ENCODE measurements at regions not wholly inside any gene's neighbourhood (a gene's known extent, or its start where the extent isn't known, plus 50 kb on each side); places are given as distances from the start of the nearest gene placed in this dataset.
"Not testable (repeated sequence)": the region's sequence is repeated elsewhere in the genome, so short reads cannot be mapped to it uniquely, and the experiment has no call there.

DNA sequence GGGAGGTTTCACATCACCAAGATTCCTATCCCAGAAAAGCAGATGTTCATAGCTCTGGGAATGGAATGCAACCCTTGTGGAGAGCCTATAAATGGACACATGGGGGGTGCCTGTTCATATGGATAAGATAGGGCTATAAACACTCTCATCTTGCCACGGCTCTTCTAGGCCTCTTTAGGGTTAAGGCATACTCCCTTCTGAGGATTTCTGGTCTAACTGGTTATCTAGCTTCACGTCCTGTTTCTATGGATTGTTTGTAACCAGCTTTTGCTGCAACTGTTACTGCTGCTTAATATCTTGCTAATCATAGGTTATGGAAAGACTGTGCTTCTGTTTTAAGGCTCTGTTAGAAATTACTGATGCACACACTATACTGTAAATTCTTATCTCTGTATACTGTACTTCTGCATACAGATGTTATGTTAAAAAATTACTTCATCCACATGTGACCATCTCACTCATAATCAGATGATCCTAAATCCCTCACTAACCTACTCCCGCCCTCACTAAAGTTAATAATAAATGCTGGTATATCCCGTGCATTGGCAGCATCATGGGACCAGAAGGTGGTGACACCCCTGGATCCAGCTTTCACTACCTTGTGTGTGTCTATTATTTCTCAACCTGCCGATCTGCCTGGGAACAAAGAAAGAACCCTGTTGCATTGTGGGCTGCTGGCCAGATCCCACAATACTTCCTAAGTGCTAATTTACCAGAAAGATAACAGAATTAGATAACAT lies 68.7 kb downstream of the PRKAB2 start:
- not testable (repeated sequence) for DNase-seq (ENCODE audit: low spot score)

DNA sequence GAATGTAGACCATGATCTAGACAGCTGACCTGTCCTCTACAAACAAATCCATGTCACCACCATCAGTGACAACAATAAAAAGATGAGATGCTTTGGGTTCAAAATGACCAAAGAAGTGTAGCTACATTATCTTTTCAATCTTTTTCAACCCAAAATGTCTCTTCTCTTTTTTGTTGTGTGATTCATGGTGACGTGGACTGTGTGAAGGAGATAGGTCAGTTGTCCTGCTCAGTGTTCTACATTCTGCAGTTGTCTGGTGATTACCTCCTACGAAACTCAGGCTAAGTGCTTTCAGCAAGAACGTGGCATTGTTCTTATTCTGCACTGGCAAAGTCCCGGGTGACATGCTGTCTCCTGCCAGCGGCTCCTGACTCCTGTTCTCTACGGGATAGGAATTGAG lies 73.1 kb downstream of the PRKAB2 start:
- no peak for DNase-seq (ENCODE audit: low spot score)

DNA sequence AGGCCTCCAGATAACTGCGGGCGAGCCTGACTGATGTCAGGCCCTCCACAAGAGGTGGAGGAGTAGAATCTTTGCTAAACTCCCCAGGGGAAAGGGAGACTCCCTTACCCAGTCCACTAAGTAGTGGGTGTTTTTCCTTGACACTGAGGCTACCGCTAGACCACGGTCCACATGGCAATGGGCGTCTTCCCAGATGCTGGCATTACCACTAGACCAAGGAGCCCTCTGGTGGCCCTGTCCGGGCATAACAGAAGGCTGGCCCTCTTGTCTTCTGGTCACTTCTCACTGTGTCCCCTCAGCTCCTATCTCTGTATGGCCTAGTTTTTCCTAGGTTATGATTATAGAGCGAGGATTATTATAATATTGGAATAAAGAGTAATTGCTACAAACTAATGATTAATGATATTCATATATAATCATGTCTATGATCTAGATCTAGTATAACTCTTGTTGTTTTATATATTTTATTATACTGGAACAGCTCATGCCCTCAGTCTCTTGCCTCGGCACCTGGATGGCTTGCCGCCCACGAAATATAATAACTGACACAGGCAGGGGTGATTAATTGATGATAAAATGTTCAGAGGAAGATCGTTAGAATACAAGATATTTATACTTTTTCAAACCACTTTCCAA lies 73.8 kb downstream of the PRKAB2 start:
- not testable (repeated sequence) for DNase-seq (ENCODE audit: low spot score)

DNA sequence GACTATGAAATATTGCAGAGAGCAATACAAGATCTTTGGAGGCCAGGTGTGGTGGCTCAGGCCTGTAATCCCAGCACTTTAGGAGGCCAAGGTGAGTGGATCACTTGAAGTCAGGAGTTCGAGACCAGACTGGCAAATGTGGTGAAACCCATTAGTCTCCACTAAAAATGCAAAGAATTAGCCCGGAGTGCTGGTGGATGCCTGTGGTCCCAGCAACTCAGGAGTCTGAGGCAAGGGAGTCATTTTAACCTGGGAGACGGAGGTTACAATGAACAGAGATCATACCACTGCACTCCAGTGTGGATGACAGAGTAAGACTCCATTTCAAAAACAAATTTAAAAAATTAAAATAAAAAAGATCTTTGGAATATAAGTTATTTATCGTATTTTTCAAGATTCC lies 76.6 kb downstream of the PRKAB2 start:
- DNase-seq (ENCODE audit: low spot score): no peak

DNA sequence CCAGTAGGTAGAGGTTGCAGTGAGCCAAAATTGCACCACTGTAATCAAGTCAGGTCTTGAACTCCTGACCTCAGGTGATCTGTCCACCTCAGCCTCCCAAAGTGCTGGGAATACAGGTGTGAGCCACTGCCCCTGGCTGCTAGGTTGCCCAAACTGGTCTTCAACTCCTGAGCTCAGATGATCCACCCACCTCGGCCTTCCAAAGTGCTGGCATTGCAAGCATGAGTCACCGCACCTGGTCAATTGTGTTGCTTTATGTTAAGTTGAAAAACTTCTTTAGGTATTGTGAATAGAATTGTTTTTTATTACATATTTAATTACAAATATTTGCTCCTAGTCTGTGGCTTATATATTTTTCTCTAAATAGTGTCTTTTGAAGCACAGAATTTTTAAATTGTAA lies 80.5 kb downstream of the PRKAB2 start:
- DNase-seq (ENCODE audit: low spot score): no peak

DNA sequence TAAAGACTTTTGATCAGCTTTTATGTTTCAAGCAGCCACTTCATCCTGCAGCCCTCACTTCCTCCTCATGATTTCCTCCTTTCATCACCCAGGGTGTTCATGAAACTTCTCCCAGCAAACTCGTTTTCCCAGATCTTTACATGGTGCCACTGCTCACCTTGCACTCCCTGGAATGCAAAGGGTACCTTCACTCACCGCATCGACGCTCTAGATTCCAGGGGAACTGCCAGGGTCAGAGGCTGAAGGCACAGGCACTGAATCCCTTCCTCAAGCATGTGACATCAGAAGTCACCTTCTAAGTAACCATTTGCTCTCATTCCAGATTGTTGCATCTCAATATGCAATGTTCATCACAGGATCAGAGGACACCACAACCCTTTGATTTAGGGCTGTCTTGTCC lies 82.8 kb downstream of the PRKAB2 start:
- no peak for DNase-seq (ENCODE audit: low spot score)

DNA sequence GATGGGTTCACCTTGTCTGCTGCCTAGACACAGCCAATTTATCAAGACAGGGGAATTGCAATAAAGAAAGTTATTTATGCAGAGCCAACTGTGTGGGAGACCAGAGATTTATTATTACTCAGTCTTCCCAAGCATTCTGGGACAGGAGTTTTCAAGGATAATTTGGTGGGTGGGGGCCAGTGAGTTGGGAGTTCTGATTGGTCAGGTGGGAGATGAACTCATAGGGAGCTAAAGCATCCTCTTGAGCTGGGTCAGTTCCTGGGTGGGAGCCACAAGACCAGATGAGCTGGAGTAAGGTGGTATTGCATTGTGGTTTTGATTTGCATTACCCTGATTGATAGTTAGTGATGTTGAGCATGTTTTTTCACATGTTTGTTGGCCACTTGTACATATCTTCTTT lies 86.1 kb downstream of the PRKAB2 start:
- DNase-seq (ENCODE audit: low spot score): no peak

DNA sequence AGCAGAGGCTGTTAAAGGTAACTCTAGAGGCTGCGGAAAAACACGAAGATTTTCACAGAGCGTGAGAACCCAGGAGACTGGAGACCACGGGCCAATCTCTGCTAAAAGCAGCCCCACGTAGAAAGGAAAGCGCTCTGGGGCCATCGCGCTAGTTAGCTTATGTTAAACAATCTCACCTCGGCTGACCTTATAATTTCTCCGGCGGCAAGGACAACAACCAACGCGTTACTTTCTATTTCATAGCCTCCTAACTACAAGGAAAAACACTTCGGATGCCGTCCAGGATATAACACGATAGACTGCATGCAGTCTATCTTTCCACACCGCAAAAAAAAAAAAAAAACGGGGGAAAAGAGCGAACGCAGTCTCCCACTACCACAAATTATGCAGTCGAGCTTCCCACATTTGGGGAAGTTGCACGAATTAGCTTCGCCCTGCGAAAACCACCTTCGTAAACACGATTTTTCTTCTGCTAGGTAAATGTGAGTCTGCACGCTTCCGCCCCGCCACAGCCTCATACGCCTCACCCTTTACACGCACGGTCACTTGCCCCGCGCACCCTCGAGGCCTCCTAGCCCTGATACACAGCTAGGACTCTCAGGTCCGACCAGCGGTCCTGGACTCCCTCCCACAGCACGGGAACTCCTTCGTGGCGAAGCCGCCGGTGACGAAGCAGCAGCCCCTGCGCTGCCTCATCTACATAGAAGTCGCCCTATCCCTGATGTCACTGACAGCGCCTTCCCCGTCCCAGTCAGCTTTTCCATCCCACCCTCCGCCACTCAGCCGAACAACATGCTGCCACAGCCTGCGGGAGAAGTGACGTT lies 87.8 kb downstream of the PRKAB2 start:
- peak; percentile 75 for DNase-seq (ENCODE audit: low spot score)

DNA sequence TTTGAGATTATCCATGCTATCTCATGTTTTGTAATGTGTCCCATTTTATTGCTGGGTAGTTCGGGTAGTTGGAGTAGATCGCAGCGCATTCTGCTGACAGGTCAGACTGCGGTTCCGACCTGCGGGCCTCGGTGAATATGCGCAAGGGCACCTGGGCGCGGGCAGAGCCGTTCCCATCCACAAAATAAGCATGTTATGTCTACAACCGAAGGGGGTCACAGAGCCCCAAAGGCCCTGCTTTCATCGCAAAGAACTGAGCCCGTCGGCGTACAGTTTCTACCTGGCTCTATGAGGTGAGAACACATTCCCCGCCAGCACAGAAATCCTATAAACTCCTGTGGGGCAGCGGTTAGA lies 88.4 kb downstream of the PRKAB2 start:
- no peak for DNase-seq (ENCODE audit: low spot score)

DNA sequence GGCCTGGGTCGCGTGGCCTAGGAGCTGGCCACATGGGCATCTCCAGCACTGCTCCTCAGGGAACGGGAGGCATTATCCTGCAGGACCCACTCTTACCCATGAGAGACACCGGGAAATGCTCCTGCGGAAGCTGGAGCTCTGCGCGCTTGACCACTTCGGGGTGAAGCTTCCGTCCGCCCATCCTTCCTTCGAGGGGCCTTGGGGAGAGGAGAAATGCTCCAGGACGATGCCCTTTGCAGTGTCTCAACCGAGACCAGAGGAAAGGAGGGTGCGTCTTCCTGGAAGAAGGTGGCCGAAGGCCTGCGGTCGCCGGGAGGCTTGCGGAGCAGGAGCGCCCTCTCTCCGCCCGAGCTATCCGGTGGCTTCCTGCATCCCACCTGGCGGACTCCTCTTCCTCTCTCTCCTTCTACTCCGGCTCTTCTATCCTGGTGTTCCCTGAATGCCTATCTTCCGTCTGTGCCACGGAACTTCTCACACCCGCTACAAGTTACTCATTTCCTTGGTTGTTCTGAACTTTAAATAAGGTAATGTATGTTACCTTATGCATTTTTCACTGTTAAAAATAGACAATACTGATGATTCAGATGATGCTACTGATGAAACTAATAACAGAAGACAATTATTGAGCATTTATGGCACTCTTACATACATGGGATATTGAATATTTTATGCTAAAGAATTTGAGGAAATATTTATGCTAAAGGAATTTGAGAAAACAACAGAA lies 91.4 kb downstream of the PRKAB2 start:
- DNase-seq (ENCODE audit: low spot score): no peak

DNA sequence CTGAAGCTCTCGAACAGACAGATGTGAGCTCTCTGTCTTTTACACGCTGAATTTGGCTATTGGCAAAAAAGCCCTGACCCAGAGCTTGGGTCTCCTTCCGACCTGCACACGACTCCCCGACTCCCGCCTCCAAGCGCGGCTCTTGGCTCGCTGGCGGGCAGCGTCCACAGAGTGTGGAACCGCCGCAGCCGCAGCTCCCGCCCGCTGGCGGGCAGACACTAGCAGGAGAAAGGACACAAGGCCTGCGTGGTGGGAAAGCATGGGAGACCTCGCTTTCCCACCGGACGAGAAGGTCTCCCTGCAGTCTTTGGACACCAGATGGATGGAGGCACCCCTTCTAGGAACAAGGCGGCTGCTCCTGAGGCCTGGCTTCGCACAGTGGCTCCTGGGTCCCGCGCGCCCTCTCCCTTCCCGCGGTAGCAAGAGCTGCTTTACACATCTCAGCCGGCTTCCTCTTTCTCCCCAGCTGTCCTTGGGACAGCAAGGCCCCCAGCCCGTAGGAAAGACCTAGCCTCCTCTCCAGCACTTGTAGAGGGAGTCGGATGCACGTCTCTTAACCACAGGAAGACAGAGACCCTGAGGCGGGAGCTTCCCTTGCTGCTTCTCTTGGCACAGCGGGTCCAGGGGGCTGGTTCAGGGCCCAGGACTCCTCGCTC lies 92.1 kb downstream of the PRKAB2 start:
- DNase-seq (ENCODE audit: low spot score): no peak

DNA sequence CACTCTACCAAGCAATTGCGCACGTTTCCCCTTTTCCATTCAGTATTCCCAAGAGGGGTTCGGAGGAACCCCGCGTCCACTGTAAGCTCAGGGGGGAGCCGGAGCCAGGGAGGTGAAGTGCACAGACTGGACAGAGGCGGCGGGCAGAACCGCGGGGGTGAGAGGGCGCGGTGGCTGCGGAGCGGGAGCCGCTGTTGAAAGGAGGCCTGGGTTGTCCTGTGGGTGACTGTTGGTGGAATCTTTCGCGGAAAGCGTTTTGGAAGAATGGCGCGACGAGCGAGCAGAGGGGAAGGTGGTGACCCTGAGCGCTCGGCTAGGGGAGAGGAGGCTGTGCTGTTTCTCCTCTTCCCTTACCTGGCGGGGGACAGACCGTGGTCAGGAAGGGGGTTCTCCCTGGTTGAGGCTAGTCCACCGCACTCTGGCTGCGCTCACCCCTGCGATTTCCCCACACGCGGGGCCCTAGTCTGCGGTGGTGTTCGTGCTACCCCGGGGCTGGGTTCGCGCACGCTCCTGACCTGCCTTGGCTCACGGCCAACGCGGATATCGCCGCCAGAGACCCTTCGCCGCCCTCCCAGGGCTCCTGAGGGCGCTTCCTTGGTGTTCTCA lies 92.8 kb downstream of the PRKAB2 start:
- DNase-seq (ENCODE audit: low spot score): no peak

DNA sequence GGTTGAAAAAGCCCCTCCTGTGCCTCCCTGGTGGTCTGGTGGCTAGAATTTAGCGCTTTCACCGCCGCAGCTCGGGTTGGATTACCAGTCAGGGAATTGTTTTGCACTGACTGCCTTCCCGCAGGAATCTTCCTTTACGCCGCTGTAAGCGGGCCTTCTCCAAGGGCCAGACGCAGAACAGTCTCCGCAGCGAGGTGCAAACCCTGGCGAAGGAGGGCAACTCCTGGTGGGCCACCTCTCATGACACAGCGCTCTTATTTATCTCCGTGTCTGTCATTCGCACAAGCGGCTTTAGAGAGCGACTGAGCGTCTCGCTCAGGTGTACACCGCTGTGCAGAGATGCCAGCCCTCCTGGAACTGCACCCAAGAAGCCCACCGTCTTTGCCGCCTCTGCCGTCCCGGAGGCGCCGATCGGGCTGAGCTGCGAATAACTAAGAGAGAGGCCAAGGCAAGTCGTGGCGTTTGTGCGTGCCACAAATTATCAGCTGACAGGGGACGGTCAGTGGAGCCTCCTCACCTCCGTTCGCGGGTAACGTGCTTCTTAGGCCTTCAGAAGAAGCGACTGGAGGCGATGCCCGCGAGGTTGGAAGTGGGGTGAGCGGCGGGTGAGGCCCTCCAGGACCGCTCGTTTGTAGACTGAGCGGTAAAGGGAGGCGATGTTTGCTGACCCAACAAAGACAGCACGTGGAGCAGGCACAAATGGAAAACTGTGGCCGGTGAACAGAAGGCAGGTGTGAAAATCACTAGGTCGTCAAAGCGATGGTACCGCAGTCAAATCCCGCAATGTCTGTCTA lies 93.5 kb downstream of the PRKAB2 start:
- DNase-seq (ENCODE audit: low spot score): no peak

DNA sequence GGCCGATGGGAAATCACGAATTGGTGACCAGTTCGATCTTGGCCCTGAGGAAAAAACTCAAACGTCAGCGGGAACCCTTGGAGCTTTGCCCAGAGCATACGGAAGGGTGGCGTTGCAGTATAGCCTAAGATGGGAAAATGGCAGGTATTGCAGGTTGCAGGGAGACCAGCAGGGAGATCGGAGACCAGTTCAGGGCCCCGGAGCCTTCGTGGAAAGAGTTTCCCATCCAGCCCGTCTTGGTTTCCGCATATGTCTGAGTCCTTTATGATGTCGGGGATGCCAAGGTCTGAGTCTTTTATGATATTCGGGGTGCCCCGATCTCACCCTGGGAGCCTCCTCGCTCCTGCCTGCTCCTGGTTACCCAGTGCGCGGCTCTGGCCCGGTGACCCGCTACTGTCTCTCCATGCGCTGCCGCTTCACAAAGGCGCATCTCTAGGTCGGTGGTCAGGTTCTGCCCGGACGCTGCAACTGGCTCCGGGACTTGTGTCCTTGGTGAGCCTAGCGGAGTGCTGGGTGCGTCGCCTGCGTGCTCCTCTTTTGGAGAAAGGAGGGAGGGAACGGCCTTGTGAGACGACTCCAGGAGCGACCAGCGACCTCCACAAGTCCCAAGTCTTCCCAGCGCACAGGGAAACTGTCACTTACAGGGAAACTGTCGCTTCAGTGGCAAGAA lies 94.2 kb downstream of the PRKAB2 start:
- DNase-seq (ENCODE audit: low spot score): no peak

DNA sequence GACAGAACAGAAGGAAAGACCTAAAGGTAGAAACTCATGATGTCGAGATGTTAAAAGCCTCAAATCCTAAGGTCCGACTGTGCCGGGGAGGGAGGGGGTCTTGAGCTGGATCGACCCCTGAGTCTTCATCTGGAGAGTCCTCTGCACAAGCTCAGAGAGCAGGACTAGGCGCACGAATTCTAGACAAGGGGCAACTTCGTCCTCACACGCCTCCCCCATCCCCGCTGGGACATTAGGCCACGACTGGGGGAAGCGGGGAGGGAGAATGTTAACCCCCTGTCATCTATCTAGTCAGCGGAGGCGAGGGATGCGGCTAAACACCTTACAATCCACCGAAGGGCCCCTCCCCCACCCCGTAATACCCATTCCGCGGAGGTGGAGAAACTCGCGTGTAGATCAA lies 94.7 kb downstream of the PRKAB2 start:
- DNase-seq (ENCODE audit: low spot score): no peak

DNA sequence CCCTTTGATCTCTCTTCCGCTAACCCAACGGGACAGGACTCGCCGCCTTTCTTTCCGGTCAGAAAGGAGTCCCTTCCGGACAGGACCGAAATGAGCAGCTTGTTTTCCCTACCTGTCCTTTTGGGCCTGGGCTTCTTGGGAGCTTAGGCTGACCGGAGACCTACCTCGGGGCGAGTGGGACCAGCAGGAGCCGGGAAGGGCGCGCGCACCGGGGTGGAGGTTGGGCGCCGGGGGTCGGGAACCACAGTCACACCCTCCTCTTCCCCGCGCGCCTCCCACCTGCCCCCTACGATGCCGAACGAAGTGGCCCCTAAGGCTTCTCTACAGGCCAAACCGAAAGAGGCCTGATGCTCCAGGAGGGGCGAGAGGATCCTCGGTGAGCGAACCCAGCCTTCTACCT lies 95.2 kb downstream of the PRKAB2 start:
- DNase-seq (ENCODE audit: low spot score): no peak

DNA sequence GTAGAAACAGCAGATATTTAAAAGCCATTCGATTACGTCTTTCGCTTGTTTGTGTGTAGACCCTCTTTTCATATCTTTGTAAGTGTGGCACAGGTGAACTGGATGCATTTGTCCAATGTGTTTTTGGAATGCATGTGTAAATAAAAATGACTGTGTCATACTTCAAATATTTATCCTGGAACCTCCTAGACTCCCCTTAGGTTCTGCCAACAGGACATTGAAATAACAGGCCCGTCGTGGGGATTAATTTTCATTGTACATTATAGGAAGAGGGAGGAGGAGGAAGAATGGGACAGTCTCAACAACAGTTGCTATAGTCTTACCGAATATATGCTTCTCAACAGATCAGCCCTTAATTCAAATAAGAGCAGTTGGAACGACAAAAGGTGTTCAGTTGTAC lies 95.8 kb downstream of the PRKAB2 start:
- no peak for DNase-seq (ENCODE audit: low spot score)

DNA sequence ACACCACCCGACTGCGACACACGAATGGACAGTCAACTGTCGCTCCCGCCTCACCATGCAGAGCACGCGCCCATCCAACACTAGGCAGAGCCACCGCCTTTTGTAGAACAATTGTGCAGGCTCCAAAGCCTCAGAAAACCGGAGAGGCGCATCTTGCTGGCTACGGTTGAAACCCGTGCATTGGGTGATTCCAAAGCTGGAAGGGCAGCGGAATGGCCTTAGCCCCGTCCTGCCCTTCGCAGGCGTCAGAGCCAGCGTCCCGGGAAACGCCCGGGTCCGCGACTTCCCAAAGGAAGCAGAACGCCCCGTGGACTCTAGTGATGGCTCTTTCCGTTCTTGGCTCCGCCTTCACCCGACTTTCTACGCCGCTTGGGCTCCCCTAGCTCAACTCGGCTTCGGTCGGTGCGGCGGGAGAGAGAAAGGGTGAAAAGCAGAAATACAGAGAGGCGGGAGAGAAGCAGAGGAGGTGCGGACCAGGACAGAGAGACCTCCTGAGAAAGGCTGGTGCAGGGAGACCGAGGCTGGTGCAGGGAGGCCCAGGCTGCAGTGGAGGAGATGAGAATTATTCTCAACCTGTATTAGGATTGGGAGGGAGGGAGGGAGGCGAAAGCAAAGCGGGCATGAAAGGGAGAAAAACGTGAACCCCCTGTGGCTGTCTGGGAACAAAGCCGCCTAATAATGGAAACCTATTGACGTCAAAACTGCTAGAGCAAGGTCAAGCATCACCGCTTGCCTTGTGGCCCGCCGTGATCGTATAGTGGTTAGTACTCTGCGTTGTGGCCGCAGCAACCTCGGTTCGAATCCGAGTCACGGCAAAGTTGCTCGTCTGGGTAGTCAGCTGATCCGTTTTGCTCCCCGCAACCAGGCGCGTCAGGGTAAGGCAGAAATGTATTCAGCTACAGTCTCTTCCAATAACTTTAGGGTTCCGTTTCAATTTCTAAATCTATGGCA lies 99.5 kb downstream of the PRKAB2 start:
- no peak for DNase-seq (ENCODE audit: low spot score)

DNA sequence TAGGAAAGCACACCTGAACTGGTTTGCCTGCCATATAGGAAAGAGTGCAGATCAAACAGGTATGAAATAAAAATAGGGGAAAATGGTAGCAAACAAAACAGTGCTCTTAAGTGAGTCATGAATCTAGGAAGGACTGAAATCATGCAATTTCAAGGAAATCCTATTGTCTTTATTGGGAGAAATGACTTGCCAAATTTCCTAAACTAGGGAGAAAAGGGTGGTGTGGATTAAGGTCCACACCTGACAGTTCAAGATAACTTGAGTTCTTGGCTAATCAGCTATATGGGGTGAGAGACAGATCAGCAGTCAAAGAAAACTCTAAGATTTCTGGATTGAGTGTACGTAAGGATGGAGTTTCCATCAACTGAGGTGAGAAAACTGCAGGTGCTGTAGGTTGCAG lies 101.1 kb downstream of the PRKAB2 start:
- DNase-seq (ENCODE audit: low spot score): no peak

Measured in HuH-7.5 (cell line).